H1 (cell line): ENCODE measurements at regions not wholly inside any gene's neighbourhood (a gene's known extent, or its start where the extent isn't known, plus 50 kb on each side); places are given as distances from the start of the nearest gene placed in this dataset.

Experiments used
- CTCF ChIA-PET: fragments of 300-600 bp; sonication (Branson Sonifier 250); formaldehyde crosslinking; loops from one replicate; lab custom pipeline; 2021; ENCODE audit not compliant: partially characterized antibody; lab: Charles Lee
- POLR2A ChIA-PET: fragments of 300-600 bp; sonication (Branson Sonifier 250); formaldehyde crosslinking; loops from one replicate; lab custom pipeline; 2021; ENCODE audit warnings: inconsistent platforms; ENCODE audit not compliant: partially characterized antibody; lab: Charles Lee
- DNase-seq, 2 experiments: peaks; one replicate each; pipeline versions ENCODE4 v3.0.0 to v3.0.0-alpha.2; 2010 to 2022; ENCODE audit warnings: low spot score in 2 of 2, low read depth in 1 of 2, mixed read lengths in 1 of 2
- FAIRE-seq: peaks from 2 replicates; lab custom pipeline; 2011; peaks lifted over from hg19 to GRCh38; lab: Jason Lieb, UNC
- H2AFZ ChIP-seq: 2 replicates; pipeline ENCODE4 v1.8.1; 2012; ENCODE audit warnings: low read length, inconsistent platforms
- H2AK5ac ChIP-seq: 2 replicates; pipeline ENCODE4 v1.6.1; 2013; ENCODE audit warnings: low read depth, low read length
- H2BK120ac ChIP-seq: replicated peaks from 2 replicates; pipeline ENCODE3; 2013; ENCODE audit warnings: low read depth, low read length, inconsistent platforms
- H2BK12ac ChIP-seq: 2 replicates; pipeline ENCODE4 v1.6.1; 2013; ENCODE audit warnings: low read depth, low read length
- H2BK15ac ChIP-seq: 2 replicates; pipeline ENCODE4 v1.6.1; 2013; ENCODE audit warnings: low read length
- H2BK20ac ChIP-seq: 2 replicates; pipeline ENCODE4 v1.6.1; 2013; ENCODE audit warnings: low read length
- H2BK5ac ChIP-seq: 2 replicates; pipeline ENCODE4 v1.6.1; 2013; ENCODE audit warnings: low read depth, low read length
- H3K14ac ChIP-seq: 2 replicates; pipeline ENCODE4 v1.6.1; 2013; ENCODE audit warnings: inconsistent platforms; ENCODE audit not compliant: insufficient read length
- H3K18ac ChIP-seq: 2 replicates; pipeline ENCODE4 v1.6.1; 2013; ENCODE audit warnings: low read length; ENCODE audit errors: extremely low read depth
- H3K23ac ChIP-seq: 2 replicates; pipeline ENCODE4 v1.6.1; 2013; ENCODE audit warnings: inconsistent platforms; ENCODE audit not compliant: insufficient read length
- H3K23me2 ChIP-seq: 2 replicates; pipeline ENCODE4 v1.6.1; 2013; ENCODE audit warnings: low read depth, low read length
- H3K27ac ChIP-seq: 2 replicates; pipeline ENCODE4 v1.6.1; 2011; ENCODE audit warnings: low read depth, low read length, inconsistent platforms
- H3K27me3 ChIP-seq, 4 experiments: replicated peaks in 1 of 4; 1 replicate in 1 of 4; 2 replicates in 3 of 4; pipeline versions ENCODE4 v1.6.1 to v1.8.1; 2011 to 2013; ENCODE audit warnings: low read length in 3 of 4, mild to moderate bottlenecking in 3 of 4, inconsistent platforms in 2 of 4, mixed read lengths in 2 of 4, moderate library complexity in 1 of 4; ENCODE audit not compliant: control insufficient read depth in 3 of 4, insufficient read depth in 3 of 4; ENCODE audit errors: extremely low read depth in 1 of 4
- H3K36me3 ChIP-seq, 4 experiments: 2 replicates each; pipeline versions ENCODE4 v1.6.1 to v1.8.1; 2011 to 2013; ENCODE audit warnings: mild to moderate bottlenecking in 4 of 4, low read length in 3 of 4, moderate library complexity in 2 of 4, control low read depth in 1 of 4, inconsistent platforms in 1 of 4; ENCODE audit not compliant: insufficient read depth in 4 of 4, control insufficient read depth in 2 of 4
- H3K4ac ChIP-seq: replicated peaks from 2 replicates; pipeline ENCODE3; 2013; ENCODE audit warnings: low read length, low read depth, mixed read lengths, inconsistent platforms; ENCODE audit not compliant: insufficient read length
- H3K4me1 ChIP-seq, 4 experiments: replicated peaks in 1 of 4; 1 replicate in 1 of 4; 2 replicates in 3 of 4; pipeline versions ENCODE4 v1.6.1 to v1.8.1; 2011 to 2013; ENCODE audit warnings: low read length in 3 of 4, inconsistent platforms in 2 of 4, mixed read lengths in 1 of 4; ENCODE audit not compliant: insufficient read depth in 4 of 4, control insufficient read depth in 3 of 4
- H3K4me2 ChIP-seq, 2 experiments: 2 replicates each; pipeline versions ENCODE4 v1.6.1 to v1.8.1; 2011 to 2013; ENCODE audit warnings: low read depth in 2 of 2, low read length in 2 of 2, control low read depth in 1 of 2, inconsistent platforms in 1 of 2, mild to moderate bottlenecking in 1 of 2; ENCODE audit not compliant: insufficient read depth in 1 of 2
- H3K4me3 ChIP-seq, 4 experiments: fragments of 200-600, 300-600 bp in 1 of 4; sonication (generic), shearing (Covaris generic), sonication (Bioruptor Twin) in 1 of 4; 2 replicates each; pipeline versions ENCODE4 v1.5.1 to v1.8.1; 2011 to 2016; ENCODE audit warnings: low read length in 4 of 4, low read depth in 3 of 4, control low read depth in 2 of 4, inconsistent platforms in 2 of 4, mild to moderate bottlenecking in 2 of 4, mixed read lengths in 1 of 4, moderate library complexity in 1 of 4; ENCODE audit not compliant: insufficient read depth in 2 of 4; ENCODE audit errors: extremely low read depth in 1 of 4
- H3K56ac ChIP-seq: replicated peaks from 2 replicates; pipeline ENCODE3; 2013; ENCODE audit warnings: low read depth, mild to moderate bottlenecking, mixed read lengths, low read length, inconsistent platforms; ENCODE audit not compliant: insufficient read length
- H3K79me1 ChIP-seq: 2 replicates; pipeline ENCODE4 v1.6.1; 2013; ENCODE audit warnings: low read depth, low read length, control low read depth
- H3K79me2 ChIP-seq, 2 experiments: 2 replicates each; pipeline versions ENCODE4 v1.6.1 to v1.8.1; 2012 to 2013; ENCODE audit warnings: low read length in 2 of 2, mild to moderate bottlenecking in 2 of 2, inconsistent platforms in 1 of 2; ENCODE audit not compliant: insufficient read depth in 2 of 2, control insufficient read depth in 1 of 2
- H3K9ac ChIP-seq, 4 experiments: replicated peaks in 1 of 4; 1 replicate in 1 of 4; 2 replicates in 3 of 4; pipeline versions ENCODE4 v1.6.1 to v1.8.1; 2011 to 2013; ENCODE audit warnings: low read depth in 3 of 4, low read length in 3 of 4, control low read depth in 2 of 4, mild to moderate bottlenecking in 2 of 4, moderate library complexity in 2 of 4, inconsistent platforms in 1 of 4; ENCODE audit errors: extremely low read depth in 1 of 4
- H3K9me3 ChIP-seq, 2 experiments: 2 replicates each; pipeline versions ENCODE4 v1.6.1 to v1.8.1; 2012 to 2013; ENCODE audit warnings: mild to moderate bottlenecking in 2 of 2, moderate library complexity in 2 of 2, control low read depth in 1 of 2, inconsistent platforms in 1 of 2, low read depth in 1 of 2, low read length in 1 of 2, mixed read lengths in 1 of 2; ENCODE audit not compliant: insufficient read depth in 2 of 2
- H4K20me1 ChIP-seq, 2 experiments: replicated peaks in 1 of 2; 2 replicates each; pipeline versions ENCODE3 to v1.8.1; 2011 to 2013; ENCODE audit warnings: inconsistent platforms in 2 of 2, low read length in 2 of 2, mild to moderate bottlenecking in 1 of 2; ENCODE audit not compliant: insufficient read depth in 2 of 2, control insufficient read depth in 1 of 2
- H4K5ac ChIP-seq: 2 replicates; pipeline ENCODE4 v1.6.1; 2013; ENCODE audit warnings: low read length, low read depth, mixed read lengths, inconsistent platforms; ENCODE audit not compliant: insufficient read length
- H4K8ac ChIP-seq: 2 replicates; pipeline ENCODE4 v1.8.0; 2013; ENCODE audit warnings: mild to moderate bottlenecking, moderate library complexity, low read length, inconsistent platforms; ENCODE audit not compliant: insufficient read depth; ENCODE audit errors: extremely low read depth
- H4K91ac ChIP-seq: replicated peaks from 2 replicates; pipeline ENCODE3; 2013; ENCODE audit warnings: low read length, mixed read lengths, inconsistent platforms; ENCODE audit not compliant: insufficient read length
- BCL11A ChIP-seq, 2 experiments: IDR thresholded peaks; one replicate each; pipeline ENCODE4 v1.6.1; 2011; ENCODE audit warnings: low read depth in 2 of 2, low read length in 2 of 2, mild to moderate bottlenecking in 2 of 2
- BRCA1 ChIP-seq: IDR thresholded peaks from 2 replicates; pipeline ENCODE4 v1.6.1; 2012; ENCODE audit warnings: low read depth, low read length, improper control_type of control experiment
- CTBP2 ChIP-seq: IDR thresholded peaks from 2 replicates; pipeline ENCODE4 v1.7.0; 2011; ENCODE audit warnings: borderline replicate concordance, mild to moderate bottlenecking, moderate library complexity, mixed read lengths, low read length; ENCODE audit not compliant: insufficient read depth, insufficient read length
- FOSL1 ChIP-seq: IDR thresholded peaks from 2 replicates; pipeline ENCODE4 v1.6.1; 2011; ENCODE audit warnings: mild to moderate bottlenecking, low read depth, low read length, moderate library complexity; ENCODE audit not compliant: insufficient read depth
- JUND ChIP-seq: IDR thresholded peaks from 2 replicates; pipeline ENCODE4 v1.6.1; 2011; ENCODE audit warnings: mild to moderate bottlenecking, improper control_type of control experiment, low read length
- KDM5A ChIP-seq: fragments of 200-600 bp; IDR thresholded peaks from 2 replicates; pipeline ENCODE4 v1.7.1; 2012; ENCODE audit warnings: mild to moderate bottlenecking, low read length, inconsistent platforms, mixed read lengths
- PHF8 ChIP-seq: fragments of 200-600 bp; sonication (generic); conservative IDR thresholded peaks from 2 replicates; pipeline ENCODE4 v1.7.1; 2012; ENCODE audit warnings: low read depth, mild to moderate bottlenecking, inconsistent platforms, low read length, moderate library complexity
- RBBP5 ChIP-seq: IDR thresholded peaks from 2 replicates; pipeline ENCODE4 v1.7.1; 2012; ENCODE audit warnings: low read depth, mild to moderate bottlenecking, inconsistent platforms, low read length, moderate library complexity, borderline replicate concordance
- RXRA ChIP-seq: IDR thresholded peaks from 2 replicates; pipeline ENCODE4 v1.6.1; 2011; ENCODE audit warnings: low read depth, mild to moderate bottlenecking, low read length, moderate library complexity; ENCODE audit not compliant: insufficient read depth
- SUZ12 ChIP-seq: fragments of 200-600 bp; sonication (generic); IDR thresholded peaks from 2 replicates; pipeline ENCODE4 v1.6.1; 2012; ENCODE audit warnings: mild to moderate bottlenecking, inconsistent platforms, low read length, moderate library complexity, mixed read lengths
- TEAD4 ChIP-seq: IDR thresholded peaks from 2 replicates; pipeline ENCODE4 v1.6.1; 2012; ENCODE audit warnings: low read depth, low read length, inconsistent platforms, mixed read lengths
- WGBS, 2 experiments: shearing (Covaris generic) in 1 of 2; methylation state at CpG; one replicate each; pipeline versions ENCODE4 v1.1.6 to v1.1.7; 2013 to 2015; ENCODE audit warnings: low lambda C conversion rate in 2 of 2, mixed read lengths in 2 of 2, inconsistent platforms in 1 of 2, low coverage in 1 of 2, missing lambda C conversion rate in 1 of 2; ENCODE audit not compliant: insufficient replicate concordance in 2 of 2, insufficient coverage in 1 of 2, insufficient read length in 1 of 2; ENCODE audit errors: extremely low coverage in 1 of 2, missing lambda C conversion rate in 1 of 2; 5-methylcytosine and 5-hydroxymethylcytosine counted together

DNA sequence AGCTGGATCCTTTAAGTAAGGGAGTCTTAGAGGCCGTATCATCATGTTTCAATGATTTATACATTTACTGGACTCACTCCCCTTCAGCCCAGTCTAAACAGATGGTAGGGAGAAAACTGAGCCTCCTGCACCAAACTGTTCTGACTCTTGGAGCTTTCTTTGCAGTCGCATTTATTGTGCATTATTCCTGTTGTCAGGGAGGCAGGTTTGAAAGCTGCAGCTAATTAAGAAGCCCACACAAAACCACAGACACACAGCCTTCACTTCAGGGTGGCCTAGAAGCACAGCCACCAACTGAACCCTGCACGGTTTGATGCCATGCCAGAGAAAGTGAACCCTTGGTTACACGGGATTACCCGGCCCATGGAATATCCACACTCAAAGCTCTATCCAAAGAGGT lies 911.0 kb downstream of the UQCRFS1 start:
- no peaks in the 10 kb centered on the region for H3K23me2 ChIP-seq
- H2BK15ac ChIP-seq: no peak overlapping the region
- no peak for TF ChIP-seq FOSL1
- TF ChIP-seq BCL11A (IDR thresholded peaks at IDR 0.05; ENCODE audit: low read depth in 2 of 2, low read length in 2 of 2): no peak
- no peak for TF ChIP-seq BRCA1
- TF ChIP-seq JUND: no peak
- no peak for TF ChIP-seq RXRA
- no peak for TF ChIP-seq CTBP2
- no peak for TF ChIP-seq PHF8
- no peak for TF ChIP-seq KDM5A
- no peak for TF ChIP-seq TEAD4
- no peak for TF ChIP-seq SUZ12
- TF ChIP-seq RBBP5: no peak
- H3K36me3 ChIP-seq: no peaks in the 10 kb centered on the region
- H2BK12ac ChIP-seq: no peak overlapping the region
- no peaks in the 10 kb centered on the region for H3K79me1 ChIP-seq
- H3K4me1 ChIP-seq: peaks cover 0 to 5% (median 2%) of the 10 kb centered on the region in 4 experiments; a peak in 3 of 7 replicates
- H3K79me2 ChIP-seq: no peaks in the 10 kb centered on the region
- no peak overlapping the region for H3K23ac ChIP-seq
- H3K18ac ChIP-seq: no peak overlapping the region
- ChIA-PET CTCF (interaction anchor here (0.8 to 2.2 kb wide), 7 partner anchors 10 to 328 kb away, joined by 3 to 8 read pairs (median 4); no protein-coding TSS in a partner anchor), POLR2A (no interaction called here)
- H3K9me3 ChIP-seq: no peaks in the 10 kb centered on the region
- DNase-seq (no peak), FAIRE-seq (no peak)
- H3K9ac ChIP-seq: no peak overlapping the region
- WGBS, 2 experiments: 89% methylated on average over 5 of the region's 5 CpGs; no CpG with 5 or more reads in 1 of the 2 experiments
- H3K4ac ChIP-seq: no peak overlapping the region
- H3K4me3 ChIP-seq: no peak overlapping the region
- H3K56ac ChIP-seq: no peak overlapping the region
- H4K20me1 ChIP-seq: no peaks in the 10 kb centered on the region
- H4K5ac ChIP-seq: no peak overlapping the region
- no peak overlapping the region for H4K8ac ChIP-seq
- no peak overlapping the region for H2BK5ac ChIP-seq
- no peak overlapping the region for H3K27ac ChIP-seq
- H2AFZ ChIP-seq: no peak overlapping the region
- no peak overlapping the region for H2BK20ac ChIP-seq
- no peaks in the 10 kb centered on the region for H3K27me3 ChIP-seq
- H4K91ac ChIP-seq: no peak overlapping the region
- no peak overlapping the region for H2AK5ac ChIP-seq
- H3K14ac ChIP-seq: no peak overlapping the region
- H3K4me2 ChIP-seq: no peak overlapping the region
- H2BK120ac ChIP-seq: no peak overlapping the region
